Hepatic stellate cell (primary cell): ENCODE measurements at regions not wholly inside any gene's neighbourhood (a gene's known extent, or its start where the extent isn't known, plus 50 kb on each side); places are given as distances from the start of the nearest gene placed in this dataset.

Experiments used
- DNase-seq: peaks from one replicate; pipeline ENCODE4 v3.0.0; 2011; ENCODE audit warnings: low spot score

- no peak for DNase-seq
Observed at GRCh38 chr3:31224936-31225335, 307.8 kb upstream of the STT3B start.

GRCh38 chr3:31225923-31226322 is 306.8 kb upstream of the STT3B start:
- no peak for DNase-seq

- DNase-seq, result no peak
Observed at GRCh38 chr3:31226346-31226745, 306.4 kb upstream of the STT3B start.

- no peak for DNase-seq
Observed at GRCh38 chr3:31227131-31227562, 305.6 kb upstream of the STT3B start.

GRCh38 chr3:31230425-31231223 is 302.1 kb upstream of the STT3B start:
- DNase-seq, result no peak

- no peak for DNase-seq
Observed at GRCh38 chr3:31232055-31233025, 300.4 kb upstream of the STT3B start.

- no peak for DNase-seq
Observed at GRCh38 chr3:31234145-31234544, 298.6 kb upstream of the STT3B start.

- no peak for DNase-seq
Observed at GRCh38 chr3:31235062-31235700, 297.5 kb upstream of the STT3B start.

- no peak for DNase-seq
Observed at GRCh38 chr3:31237887-31238286, 294.8 kb upstream of the STT3B start.

- no peak for DNase-seq
Observed at GRCh38 chr3:31240013-31240412, 292.7 kb upstream of the STT3B start.

GRCh38 chr3:31240466-31240865 is 292.3 kb upstream of the STT3B start:
- DNase-seq, result no peak

GRCh38 chr3:31240874-31241273 is 291.9 kb upstream of the STT3B start:
- no peak for DNase-seq

- DNase-seq, result no peak
Observed at GRCh38 chr3:31241533-31241932, 291.2 kb upstream of the STT3B start.

- no peak for DNase-seq
Observed at GRCh38 chr3:31242026-31242960, 290.4 kb upstream of the STT3B start.

- DNase-seq, result no peak
Observed at GRCh38 chr3:31244929-31245817, 287.6 kb upstream of the STT3B start.

- DNase-seq, result no peak
Observed at GRCh38 chr3:31246293-31247062, 286.2 kb upstream of the STT3B start.

- DNase-seq, result no peak
Observed at GRCh38 chr3:31247063-31247447, 285.7 kb upstream of the STT3B start.

- no peak for DNase-seq
Observed at GRCh38 chr3:31247850-31248562, 284.7 kb upstream of the STT3B start.

- no peak for DNase-seq
Observed at GRCh38 chr3:31248563-31248992, 284.1 kb upstream of the STT3B start.
